ENCODE measurements at regions not wholly inside any gene's neighbourhood (a gene's known extent, or its start where the extent isn't known, plus 50 kb on each side); places are given as distances from the start of the nearest gene placed in this dataset.
"Not testable (repeated sequence)": the region's sequence is repeated elsewhere in the genome, so short reads cannot be mapped to it uniquely, and the experiment has no call there.

GRCh38 chr9:78892769-78893168, 595.8 kb downstream of the PSAT1 start:
- H3K9me3 Mint-ChIP-seq: no peaks in the 10 kb centered on the region
- no peak overlapping the region for H3K4me3 Mint-ChIP-seq
- no peaks in the 10 kb centered on the region for H3K36me3 Mint-ChIP-seq
- no peak overlapping the region for H3K27ac Mint-ChIP-seq
- peaks cover 3% of the 10 kb centered on the region for H3K27me3 Mint-ChIP-seq
- H3K4me1 Mint-ChIP-seq: no peaks in the 10 kb centered on the region

GRCh38 chr9:78893774-78894401, 597.0 kb downstream of the PSAT1 start:
- Mint-ChIP-seq H3K36me3 (no peaks in the 10 kb centered on the region), H3K9me3 (no peaks in the 10 kb centered on the region), H3K27me3 (peaks cover under 1% of the 10 kb centered on the region), H3K4me1 (no peaks in the 10 kb centered on the region), H3K27ac (no peak overlapping the region), H3K4me3 (no peak overlapping the region)

DNA sequence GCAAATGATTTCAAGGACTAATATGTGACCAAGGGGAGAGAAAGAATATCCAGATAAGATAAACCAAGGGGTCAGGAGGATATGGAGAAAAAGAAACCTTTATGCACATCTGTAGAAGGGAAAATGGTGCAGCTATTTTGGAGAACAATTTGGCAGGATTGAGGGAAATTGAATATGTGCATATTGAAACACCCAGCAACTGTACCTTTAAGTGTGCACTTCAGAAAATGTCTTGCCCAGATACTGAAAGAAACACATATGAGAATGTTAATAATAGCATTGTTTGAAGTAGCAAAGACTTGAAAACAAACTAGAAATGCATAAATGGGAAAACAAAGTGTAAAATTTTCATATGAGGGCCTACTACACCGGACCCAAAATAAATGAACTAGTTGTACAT, 599.6 kb downstream of the PSAT1 start:
- Mint-ChIP-seq H3K4me1 (no peaks in the 10 kb centered on the region), H3K36me3 (no peaks in the 10 kb centered on the region), H3K27me3 (no peaks in the 10 kb centered on the region), H3K9me3 (no peaks in the 10 kb centered on the region), H3K27ac (no peak overlapping the region), H3K4me3 (no peak overlapping the region)

- Mint-ChIP-seq H3K4me1 (no peaks in the 10 kb centered on the region), H3K4me3 (no peak overlapping the region), H3K27ac (no peak overlapping the region), H3K36me3 (no peaks in the 10 kb centered on the region), H3K27me3 (no peaks in the 10 kb centered on the region), H3K9me3 (no peaks in the 10 kb centered on the region)
Observed at GRCh38 chr9:78898234-78898633, 601.3 kb downstream of the PSAT1 start.

DNA sequence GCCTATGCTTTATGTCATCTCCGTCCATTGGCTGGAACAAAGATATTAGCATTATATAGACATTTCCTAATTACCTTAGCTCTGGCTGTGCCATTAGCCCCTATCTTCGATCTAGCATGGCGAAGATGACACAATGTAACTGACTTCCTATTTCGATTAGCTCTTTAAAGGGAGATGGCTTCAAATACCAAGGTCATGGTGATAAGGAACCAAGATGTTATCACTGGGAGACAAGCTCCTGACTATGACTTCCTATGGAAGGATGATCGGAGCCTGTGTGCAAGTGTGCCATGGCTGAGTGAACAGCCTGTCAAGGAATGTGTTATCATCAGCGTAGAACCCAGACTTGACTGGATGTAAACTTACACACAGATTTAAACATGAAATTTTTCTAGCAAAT, 602.1 kb downstream of the PSAT1 start:
- Mint-ChIP-seq H3K36me3 (no peaks in the 10 kb centered on the region), H3K4me1 (no peaks in the 10 kb centered on the region), H3K9me3 (no peaks in the 10 kb centered on the region), H3K4me3 (no peak overlapping the region), H3K27me3 (no peaks in the 10 kb centered on the region), H3K27ac (no peak overlapping the region)

DNA sequence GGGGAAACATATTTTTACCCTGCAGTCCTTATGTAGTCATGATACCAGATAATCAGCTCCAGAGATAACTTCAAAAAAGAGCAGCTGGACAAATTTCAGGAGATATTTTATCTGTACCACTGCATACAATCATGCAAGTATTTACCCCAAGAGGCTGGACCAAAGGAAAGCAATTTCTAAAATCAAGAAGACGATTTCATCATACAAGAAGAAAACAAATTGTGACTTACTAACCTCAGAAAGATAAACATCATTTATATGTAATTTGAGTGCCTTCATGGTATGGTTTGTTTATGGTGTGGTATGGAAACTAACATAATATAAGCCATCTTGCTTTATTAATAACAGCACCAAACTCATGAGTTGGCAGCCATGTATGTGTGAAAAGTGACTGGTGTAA, 603.6 kb downstream of the PSAT1 start:
- no peak overlapping the region for H3K4me3 Mint-ChIP-seq
- H3K4me1 Mint-ChIP-seq: no peaks in the 10 kb centered on the region
- H3K27ac Mint-ChIP-seq: no peak overlapping the region
- H3K36me3 Mint-ChIP-seq: no peaks in the 10 kb centered on the region
- no peaks in the 10 kb centered on the region for H3K9me3 Mint-ChIP-seq
- no peaks in the 10 kb centered on the region for H3K27me3 Mint-ChIP-seq

GRCh38 chr9:78902051-78902450, 605.1 kb downstream of the PSAT1 start:
- H3K36me3 Mint-ChIP-seq: no peaks in the 10 kb centered on the region

GRCh38 chr9:78903581-78903980, 606.7 kb downstream of the PSAT1 start:
- H3K4me1 Mint-ChIP-seq: no peaks in the 10 kb centered on the region
- peaks cover under 1% of the 10 kb centered on the region for H3K27me3 Mint-ChIP-seq
- H3K9me3 Mint-ChIP-seq: peaks cover 3% of the 10 kb centered on the region
- no peak overlapping the region for H3K27ac Mint-ChIP-seq
- no peaks in the 10 kb centered on the region for H3K36me3 Mint-ChIP-seq
- H3K4me3 Mint-ChIP-seq: no peak overlapping the region

More at GRCh38 chr9:78902051-78902450, 605.1 kb downstream of the PSAT1 start:
- no peaks in the 10 kb centered on the region for H3K9me3 Mint-ChIP-seq
- no peak overlapping the region for H3K27ac Mint-ChIP-seq
- H3K4me1 Mint-ChIP-seq: no peaks in the 10 kb centered on the region
- no peak overlapping the region for H3K4me3 Mint-ChIP-seq
- no peaks in the 10 kb centered on the region for H3K27me3 Mint-ChIP-seq

DNA sequence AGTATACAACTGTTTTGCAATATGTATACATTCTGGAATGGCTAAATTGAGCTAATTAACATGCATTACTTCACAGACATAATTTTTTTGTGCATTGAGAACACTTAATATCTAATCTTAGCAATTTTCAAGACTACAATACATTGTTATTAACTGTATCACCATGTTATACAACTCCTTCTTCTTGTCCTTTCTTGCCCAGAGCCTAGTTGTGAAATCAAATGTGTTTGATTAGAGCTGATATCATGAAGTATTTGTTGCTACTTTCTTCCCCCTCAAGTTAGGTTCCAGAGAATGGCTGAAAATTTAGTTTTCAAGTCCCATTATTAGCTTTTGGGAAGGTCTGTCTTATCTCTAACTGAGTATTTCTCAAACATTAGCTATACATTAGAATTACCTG, 607.8 kb downstream of the PSAT1 start:
- H3K4me3 Mint-ChIP-seq: no peak overlapping the region
- H3K9me3 Mint-ChIP-seq: peaks cover 5% of the 10 kb centered on the region
- no peaks in the 10 kb centered on the region for H3K36me3 Mint-ChIP-seq

DNA sequence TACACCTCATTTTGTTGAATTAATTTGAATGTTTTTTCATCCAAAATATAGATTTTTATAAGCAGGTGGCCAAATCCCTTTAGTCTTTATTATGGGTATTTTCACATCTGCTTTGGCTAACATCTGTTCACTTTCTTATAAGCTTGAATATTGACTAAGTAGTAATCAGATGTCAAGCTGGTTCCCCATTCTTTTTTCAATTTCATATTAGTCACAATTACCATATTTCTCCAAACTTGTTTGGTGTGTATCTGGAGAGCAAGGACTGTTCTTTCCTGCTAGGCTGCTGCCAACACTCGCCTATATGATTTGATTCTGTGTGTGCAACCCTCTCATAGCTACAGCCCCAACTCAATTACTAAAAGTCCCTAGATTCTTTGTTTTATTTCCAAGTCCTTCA, 608.5 kb downstream of the PSAT1 start:
- Mint-ChIP-seq H3K4me1 (no peaks in the 10 kb centered on the region), H3K4me3 (no peak overlapping the region), H3K9me3 (peaks cover 5% of the 10 kb centered on the region), H3K27me3 (peaks cover 1% of the 10 kb centered on the region), H3K36me3 (no peaks in the 10 kb centered on the region), H3K27ac (no peak overlapping the region)

More for the DNA sequence above, 607.8 kb downstream of the PSAT1 start:
- H3K27ac Mint-ChIP-seq: no peak overlapping the region
- no peaks in the 10 kb centered on the region for H3K4me1 Mint-ChIP-seq
- H3K27me3 Mint-ChIP-seq: peaks cover 1% of the 10 kb centered on the region

- Mint-ChIP-seq H3K36me3 (no peaks in the 10 kb centered on the region), H3K27me3 (peaks cover 1% of the 10 kb centered on the region)
Observed at GRCh38 chr9:78905986-78906755, 609.2 kb downstream of the PSAT1 start.

DNA sequence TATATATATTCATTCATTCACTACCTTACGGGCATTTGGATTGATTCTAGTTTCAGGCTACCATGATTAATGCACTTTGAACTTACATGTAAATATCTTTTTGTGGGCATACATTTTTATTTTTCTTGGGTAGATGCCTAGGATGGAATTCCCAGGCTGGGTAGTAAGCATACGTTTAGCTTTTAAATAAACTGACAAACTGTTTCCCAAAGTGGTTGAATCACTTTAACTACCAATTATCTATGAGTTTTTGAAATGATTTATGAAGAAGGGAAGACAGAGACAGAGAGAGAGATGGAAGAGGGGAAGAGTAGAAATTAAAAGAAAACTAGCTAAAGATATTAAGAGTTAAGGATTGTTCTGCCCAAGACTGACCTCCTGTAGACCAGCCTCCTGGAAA, 612.6 kb downstream of the PSAT1 start:
- H3K27me3 Mint-ChIP-seq: peaks cover 1% of the 10 kb centered on the region
- no peak overlapping the region for H3K27ac Mint-ChIP-seq
- no peak overlapping the region for H3K4me3 Mint-ChIP-seq
- no peaks in the 10 kb centered on the region for H3K36me3 Mint-ChIP-seq
- H3K9me3 Mint-ChIP-seq: peaks cover 5% of the 10 kb centered on the region
- no peaks in the 10 kb centered on the region for H3K4me1 Mint-ChIP-seq

More at GRCh38 chr9:78905986-78906755, 609.2 kb downstream of the PSAT1 start:
- Mint-ChIP-seq H3K4me3 (no peak overlapping the region), H3K4me1 (no peaks in the 10 kb centered on the region), H3K9me3 (peaks cover 5% of the 10 kb centered on the region), H3K27ac (no peak overlapping the region)

- H3K9me3 Mint-ChIP-seq, H3K36me3 Mint-ChIP-seq, H3K27ac Mint-ChIP-seq, H3K4me3 Mint-ChIP-seq, H3K27me3 Mint-ChIP-seq, H3K4me1 Mint-ChIP-seq: not testable (repeated sequence)
Observed at GRCh38 chr9:78916884-78917283, 620.0 kb downstream of the PSAT1 start.

GRCh38 chr9:78918976-78919375, 622.1 kb downstream of the PSAT1 start:
- H3K4me3 Mint-ChIP-seq: no peak overlapping the region
- no peaks in the 10 kb centered on the region for H3K4me1 Mint-ChIP-seq
- H3K9me3 Mint-ChIP-seq: peaks cover 5% of the 10 kb centered on the region
- no peak overlapping the region for H3K27ac Mint-ChIP-seq
- H3K27me3 Mint-ChIP-seq: no peaks in the 10 kb centered on the region
- no peaks in the 10 kb centered on the region for H3K36me3 Mint-ChIP-seq

DNA sequence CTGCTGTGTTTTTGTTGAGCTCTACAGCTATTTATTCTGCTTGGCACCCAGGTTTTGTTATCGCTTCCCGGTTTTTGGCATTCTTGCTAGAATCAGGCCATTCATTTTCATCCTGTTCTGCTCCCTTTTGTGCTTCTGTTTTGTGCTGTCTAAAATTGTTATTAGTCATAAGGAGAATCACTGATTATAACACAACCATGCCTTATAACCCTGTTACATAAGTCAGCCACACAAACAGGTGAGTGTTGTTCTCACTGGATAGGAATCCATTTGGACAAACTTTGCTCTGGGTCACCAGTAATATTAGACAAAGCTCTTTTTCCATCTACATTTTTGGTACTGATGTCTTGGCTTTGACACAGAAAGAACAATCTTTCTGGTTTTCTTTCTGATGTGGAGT, 622.8 kb downstream of the PSAT1 start:
- Mint-ChIP-seq H3K36me3 (no peaks in the 10 kb centered on the region), H3K27me3 (no peaks in the 10 kb centered on the region)

DNA sequence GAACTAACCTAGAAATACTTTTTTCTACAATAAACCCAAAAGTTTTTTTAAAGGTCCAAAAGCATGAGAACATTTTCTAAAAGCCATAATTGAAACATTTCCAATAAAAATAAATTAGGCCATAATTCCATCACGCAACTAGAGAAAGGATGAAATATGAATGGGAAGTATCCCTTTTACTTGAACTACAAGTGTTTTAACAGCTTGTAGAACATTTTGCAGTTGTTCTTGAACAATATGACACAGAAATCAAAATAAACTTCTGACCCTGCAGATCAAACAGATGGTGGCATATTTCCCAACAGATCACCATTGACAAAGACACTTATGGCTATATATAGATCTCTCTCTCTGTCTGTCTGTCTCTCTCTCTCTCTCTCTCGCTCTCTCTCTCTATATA, 624.4 kb downstream of the PSAT1 start:
- no peaks in the 10 kb centered on the region for H3K27me3 Mint-ChIP-seq
- no peaks in the 10 kb centered on the region for H3K36me3 Mint-ChIP-seq
- no peak overlapping the region for H3K27ac Mint-ChIP-seq
- no peaks in the 10 kb centered on the region for H3K4me1 Mint-ChIP-seq
- H3K9me3 Mint-ChIP-seq: peaks cover 3% of the 10 kb centered on the region
- H3K4me3 Mint-ChIP-seq: no peak overlapping the region

More for the DNA sequence above, 622.8 kb downstream of the PSAT1 start:
- H3K4me1 Mint-ChIP-seq: no peaks in the 10 kb centered on the region
- no peak overlapping the region for H3K4me3 Mint-ChIP-seq
- H3K9me3 Mint-ChIP-seq: peaks cover 5% of the 10 kb centered on the region
- no peak overlapping the region for H3K27ac Mint-ChIP-seq

Measured in activated naive CD4-positive, alpha-beta T cell treated with anti-CD3 and anti-CD28 coated beads, Interleukin-2, amount 50 U/mL, for 24 hours (primary cell).